ENCODE measurements at regions not wholly inside any gene's neighbourhood (a gene's known extent, or its start where the extent isn't known, plus 50 kb on each side); places are given as distances from the start of the nearest gene placed in this dataset.

- Histone ChIP-seq H3K4ac (ENCODE audit: low read depth, low read length) (no peak overlapping the region), H3K9ac (ENCODE audit: low read length) (no peak overlapping the region), H4K91ac (ENCODE audit: low read depth, low read length) (no peak overlapping the region), H2AFZ (ENCODE audit: insufficient read depth, low read length, poor library complexity) (no peak overlapping the region), H4K8ac (ENCODE audit: low read depth, low read length) (no peak overlapping the region), H3K18ac (ENCODE audit: low read length) (no peak overlapping the region), H3K4me1 (ENCODE audit: control insufficient read depth in 1 of 2, insufficient read depth in 2 of 2, low read length in 2 of 2) (no peaks in the 10 kb centered on the region), H3K79me1 (ENCODE audit: low read length) (peaks cover 3% of the 10 kb centered on the region), H2AK5ac (ENCODE audit: low read length) (no peak overlapping the region), H3K14ac (ENCODE audit: low read length) (no peak overlapping the region), H3K4me2 (ENCODE audit: low read length) (no peak overlapping the region), H4K12ac (ENCODE audit: low read depth, low read length) (no peak overlapping the region), H2BK12ac (ENCODE audit: low read length) (no peak overlapping the region), H3K23ac (ENCODE audit: low read length) (no peak overlapping the region), H2BK5ac (ENCODE audit: low read depth, low read length, poor library complexity) (no peak overlapping the region), H3K36me3 (ENCODE audit: control insufficient read depth in 1 of 2, insufficient read depth in 2 of 2, low read length in 2 of 2) (peaks cover 0 to 3% of the 10 kb centered on the region in 2 experiments), H3K9me3 (ENCODE audit: insufficient read depth, low read depth, low read length) (peaks cover 14% of the 10 kb centered on the region), H3K27me3 (ENCODE audit: insufficient read depth, low read length) (no peaks in the 10 kb centered on the region), H3K79me2 (ENCODE audit: control insufficient read depth, insufficient read depth, low read length, poor library complexity) (no peaks in the 10 kb centered on the region), H3K4me3 (ENCODE audit: low read depth, low read length) (no peak overlapping the region), H2BK120ac (ENCODE audit: insufficient read depth, low read length, poor library complexity) (no peak overlapping the region), H3K27ac (ENCODE audit: low read depth, low read length) (no peak overlapping the region)
- DNase-seq, result peak; percentile 55 to 59
These were observed 364.1 kb downstream of the FOXO1 start for GRCh38 chr13:40302351-40302750.

GRCh38 chr13:40304391-40304790, 362.1 kb downstream of the FOXO1 start:
- no peak overlapping the region for H3K9ac ChIP-seq (ENCODE audit: low read length)
- H3K27ac ChIP-seq (ENCODE audit: low read depth, low read length), result no peak overlapping the region
- no peak overlapping the region for H3K18ac ChIP-seq (ENCODE audit: low read length)
- no peak overlapping the region for H3K14ac ChIP-seq (ENCODE audit: low read length)
- H2BK5ac ChIP-seq (ENCODE audit: low read depth, low read length, poor library complexity), result no peak overlapping the region
- H3K4ac ChIP-seq (ENCODE audit: low read depth, low read length), result no peak overlapping the region
- peak in 1 of 2 donors; percentile 59 for DNase-seq
- no peaks in the 10 kb centered on the region for H3K27me3 ChIP-seq (ENCODE audit: insufficient read depth, low read length)
- H2BK12ac ChIP-seq (ENCODE audit: low read length), result no peak overlapping the region
- no peak overlapping the region for H2AFZ ChIP-seq (ENCODE audit: insufficient read depth, low read length, poor library complexity)
- H3K4me2 ChIP-seq (ENCODE audit: low read length), result no peak overlapping the region
- no peaks in the 10 kb centered on the region for H3K79me2 ChIP-seq (ENCODE audit: control insufficient read depth, insufficient read depth, low read length, poor library complexity)
- no peak overlapping the region for H3K4me3 ChIP-seq (ENCODE audit: low read depth, low read length)
- no CpG with 5 or more reads among the region's 3 CpGs for WGBS (ENCODE audit: extremely low coverage, insufficient coverage, insufficient read length)
- H3K36me3 ChIP-seq (ENCODE audit: control insufficient read depth in 1 of 2, insufficient read depth in 2 of 2, low read length in 2 of 2), result peaks cover 0 to 3% of the 10 kb centered on the region in 2 experiments
- peaks cover 3% of the 10 kb centered on the region for H3K79me1 ChIP-seq (ENCODE audit: low read length)
- no peak overlapping the region for H4K91ac ChIP-seq (ENCODE audit: low read depth, low read length)
- H2BK120ac ChIP-seq (ENCODE audit: insufficient read depth, low read length, poor library complexity), result no peak overlapping the region
- no peaks in the 10 kb centered on the region for H3K4me1 ChIP-seq (ENCODE audit: control insufficient read depth in 1 of 2, insufficient read depth in 2 of 2, low read length in 2 of 2)
- H4K12ac ChIP-seq (ENCODE audit: low read depth, low read length), result no peak overlapping the region
- H4K8ac ChIP-seq (ENCODE audit: low read depth, low read length), result no peak overlapping the region
- no peak overlapping the region for H2AK5ac ChIP-seq (ENCODE audit: low read length)
- peaks cover 14% of the 10 kb centered on the region for H3K9me3 ChIP-seq (ENCODE audit: insufficient read depth, low read depth, low read length)
- H3K23ac ChIP-seq (ENCODE audit: low read length), result no peak overlapping the region

GRCh38 chr13:40306817-40307216, 359.6 kb downstream of the FOXO1 start:
- Histone ChIP-seq H3K9me3 (ENCODE audit: insufficient read depth, low read depth, low read length) (peaks cover 14% of the 10 kb centered on the region), H3K27me3 (ENCODE audit: insufficient read depth, low read length) (no peaks in the 10 kb centered on the region), H3K79me1 (ENCODE audit: low read length) (no peaks in the 10 kb centered on the region), H3K4me3 (ENCODE audit: low read depth, low read length) (no peak overlapping the region), H3K4me1 (ENCODE audit: control insufficient read depth in 1 of 2, insufficient read depth in 2 of 2, low read length in 2 of 2) (no peaks in the 10 kb centered on the region), H3K4ac (ENCODE audit: low read depth, low read length) (no peak overlapping the region), H4K91ac (ENCODE audit: low read depth, low read length) (no peak overlapping the region), H3K4me2 (ENCODE audit: low read length) (no peak overlapping the region), H4K8ac (ENCODE audit: low read depth, low read length) (no peak overlapping the region), H3K79me2 (ENCODE audit: control insufficient read depth, insufficient read depth, low read length, poor library complexity) (no peaks in the 10 kb centered on the region), H2AK5ac (ENCODE audit: low read length) (no peak overlapping the region), H3K9ac (ENCODE audit: low read length) (no peak overlapping the region), H3K27ac (ENCODE audit: low read depth, low read length) (no peak overlapping the region), H2BK5ac (ENCODE audit: low read depth, low read length, poor library complexity) (no peak overlapping the region), H2BK120ac (ENCODE audit: insufficient read depth, low read length, poor library complexity) (no peak overlapping the region), H4K12ac (ENCODE audit: low read depth, low read length) (no peak overlapping the region), H2AFZ (ENCODE audit: insufficient read depth, low read length, poor library complexity) (no peak overlapping the region), H3K36me3 (ENCODE audit: control insufficient read depth in 1 of 2, insufficient read depth in 2 of 2, low read length in 2 of 2) (peaks cover 0 to 3% of the 10 kb centered on the region in 2 experiments), H3K18ac (ENCODE audit: low read length) (no peak overlapping the region), H2BK12ac (ENCODE audit: low read length) (no peak overlapping the region), H3K23ac (ENCODE audit: low read length) (no peak overlapping the region), H3K14ac (ENCODE audit: low read length) (no peak overlapping the region)
- DNase-seq, result no peak
- no CpG with 5 or more reads among the region's 2 CpGs for WGBS (ENCODE audit: extremely low coverage, insufficient coverage, insufficient read length)

GRCh38 chr13:40309881-40310280, 356.6 kb downstream of the FOXO1 start:
- H3K9ac ChIP-seq (ENCODE audit: low read length), result no peak overlapping the region
- no peaks in the 10 kb centered on the region for H3K27me3 ChIP-seq (ENCODE audit: insufficient read depth, low read length)
- H2BK12ac ChIP-seq (ENCODE audit: low read length), result no peak overlapping the region
- H3K4me1 ChIP-seq (ENCODE audit: control insufficient read depth in 1 of 2, insufficient read depth in 2 of 2, low read length in 2 of 2), result no peaks in the 10 kb centered on the region
- no peak overlapping the region for H4K12ac ChIP-seq (ENCODE audit: low read depth, low read length)
- H4K91ac ChIP-seq (ENCODE audit: low read depth, low read length), result no peak overlapping the region
- peaks cover 6% of the 10 kb centered on the region for H3K9me3 ChIP-seq (ENCODE audit: insufficient read depth, low read depth, low read length)
- no peak overlapping the region for H2BK5ac ChIP-seq (ENCODE audit: low read depth, low read length, poor library complexity)
- H3K14ac ChIP-seq (ENCODE audit: low read length), result no peak overlapping the region
- H3K4me2 ChIP-seq (ENCODE audit: low read length), result no peak overlapping the region
- H3K36me3 ChIP-seq (ENCODE audit: control insufficient read depth in 1 of 2, insufficient read depth in 2 of 2, low read length in 2 of 2), result peaks cover 0 to 2% of the 10 kb centered on the region in 2 experiments
- H4K8ac ChIP-seq (ENCODE audit: low read depth, low read length), result no peak overlapping the region
- no peak overlapping the region for H3K4ac ChIP-seq (ENCODE audit: low read depth, low read length)
- H3K18ac ChIP-seq (ENCODE audit: low read length), result no peak overlapping the region
- no peak overlapping the region for H3K4me3 ChIP-seq (ENCODE audit: low read depth, low read length)
- H3K79me2 ChIP-seq (ENCODE audit: control insufficient read depth, insufficient read depth, low read length, poor library complexity), result no peaks in the 10 kb centered on the region
- DNase-seq, result no peak
- H2BK120ac ChIP-seq (ENCODE audit: insufficient read depth, low read length, poor library complexity), result no peak overlapping the region
- H2AK5ac ChIP-seq (ENCODE audit: low read length), result no peak overlapping the region
- H3K23ac ChIP-seq (ENCODE audit: low read length), result no peak overlapping the region
- H3K27ac ChIP-seq (ENCODE audit: low read depth, low read length), result no peak overlapping the region
- no peaks in the 10 kb centered on the region for H3K79me1 ChIP-seq (ENCODE audit: low read length)
- H2AFZ ChIP-seq (ENCODE audit: insufficient read depth, low read length, poor library complexity), result no peak overlapping the region
- no CpG with 5 or more reads among the region's 3 CpGs for WGBS (ENCODE audit: extremely low coverage, insufficient coverage, insufficient read length)

Measured in trophoblast cell (in vitro differentiated cells and primary cell).